UCSD-AML1 (cell line): ENCODE measurements at regions not wholly inside any gene's neighbourhood (a gene's known extent, or its start where the extent isn't known, plus 50 kb on each side); places are given as distances from the start of the nearest gene placed in this dataset.

ENCODE experiments used
- DNase-seq: peaks from one replicate; lab custom pipeline; 2025; ENCODE audit not compliant: unreplicated experiment; lab: John Stamatoyannopoulos, UW

- DNase-seq: no peak
Measured at GRCh38 chr5:96140496-96140895, 178.8 kb upstream of the ELL2 start.

GRCh38 chr5:96140084-96140483 is 178.4 kb upstream of the ELL2 start:
- DNase-seq: no peak

- DNase-seq: no peak
Measured at GRCh38 chr5:96134886-96135285, 173.2 kb upstream of the ELL2 start.

GRCh38 chr5:96133341-96134079 is 171.9 kb upstream of the ELL2 start:
- DNase-seq: no peak

GRCh38 chr5:96129276-96129675 is 167.6 kb upstream of the ELL2 start:
- no peak for DNase-seq

- DNase-seq: no peak
Measured at GRCh38 chr5:96128204-96128864, 166.7 kb upstream of the ELL2 start.

- no peak for DNase-seq
Measured at GRCh38 chr5:96127538-96127937, 165.9 kb upstream of the ELL2 start.

GRCh38 chr5:96125231-96125891 is 163.7 kb upstream of the ELL2 start:
- DNase-seq: no peak

GRCh38 chr5:96124589-96124988 is 162.9 kb upstream of the ELL2 start:
- DNase-seq: no peak

- no peak for DNase-seq
Measured at GRCh38 chr5:96123418-96123817, 161.8 kb upstream of the ELL2 start.

- DNase-seq: no peak
Measured at GRCh38 chr5:96121364-96121763, 159.7 kb upstream of the ELL2 start.

GRCh38 chr5:96120120-96120519 is 158.5 kb upstream of the ELL2 start:
- no peak for DNase-seq

GRCh38 chr5:96117771-96118651 is 156.4 kb upstream of the ELL2 start:
- DNase-seq: no peak

- DNase-seq: no peak
Measured at GRCh38 chr5:96115147-96115807, 153.6 kb upstream of the ELL2 start.

GRCh38 chr5:96114736-96115135 is 153.1 kb upstream of the ELL2 start:
- no peak for DNase-seq

GRCh38 chr5:96113170-96113939 is 151.7 kb upstream of the ELL2 start:
- no peak for DNase-seq

GRCh38 chr5:96112703-96113102 is 151.1 kb upstream of the ELL2 start:
- no peak for DNase-seq

- DNase-seq: no peak
Measured at GRCh38 chr5:96112123-96112670, 150.5 kb upstream of the ELL2 start.

- no peak for DNase-seq
Measured at GRCh38 chr5:96111080-96111756, 149.6 kb upstream of the ELL2 start.
